Activated CD8-positive, alpha-beta memory T cell treated with anti-CD3 and anti-CD28 coated beads for 1 hour (primary cell): ENCODE measurements at regions not wholly inside any gene's neighbourhood (a gene's known extent, or its start where the extent isn't known, plus 50 kb on each side); places are given as distances from the start of the nearest gene placed in this dataset.

Source experiments
- DNase-seq, 2 donors: peaks; one replicate each; pipeline ENCODE4 v3.0.0-alpha.2; 2020; ENCODE audit warnings: low read depth in 1 of 2; ENCODE audit errors: extremely low read depth in 1 of 2

- no peak for DNase-seq
Observed at GRCh38 chr7:35508623-35509400, 186.1 kb downstream of the HERPUD2 start.

GRCh38 chr7:35505066-35505465, 189.9 kb downstream of the HERPUD2 start:
- DNase-seq = no peak

GRCh38 chr7:35504365-35504764, 190.6 kb downstream of the HERPUD2 start:
- DNase-seq = no peak

DNA sequence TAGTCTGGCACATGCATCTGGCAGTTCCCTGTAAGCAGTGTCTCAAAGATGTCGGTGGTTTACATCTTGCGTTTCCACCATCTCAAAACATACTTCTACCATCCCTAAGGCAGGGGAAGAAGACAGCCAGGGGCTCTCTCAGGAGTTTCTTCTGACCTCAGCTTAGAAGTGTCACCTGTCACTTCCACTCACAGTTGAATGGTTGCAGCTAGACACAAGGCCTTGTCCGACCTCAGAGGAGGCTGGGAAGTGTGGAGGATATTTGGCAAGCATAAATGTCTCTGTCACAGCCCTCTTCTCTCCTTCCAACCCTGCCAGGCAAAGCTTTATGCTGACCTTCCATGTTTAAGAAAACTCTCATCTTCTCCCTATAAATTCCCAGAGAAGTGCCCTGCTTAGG, 193.3 kb downstream of the HERPUD2 start:
- no peak for DNase-seq

DNA sequence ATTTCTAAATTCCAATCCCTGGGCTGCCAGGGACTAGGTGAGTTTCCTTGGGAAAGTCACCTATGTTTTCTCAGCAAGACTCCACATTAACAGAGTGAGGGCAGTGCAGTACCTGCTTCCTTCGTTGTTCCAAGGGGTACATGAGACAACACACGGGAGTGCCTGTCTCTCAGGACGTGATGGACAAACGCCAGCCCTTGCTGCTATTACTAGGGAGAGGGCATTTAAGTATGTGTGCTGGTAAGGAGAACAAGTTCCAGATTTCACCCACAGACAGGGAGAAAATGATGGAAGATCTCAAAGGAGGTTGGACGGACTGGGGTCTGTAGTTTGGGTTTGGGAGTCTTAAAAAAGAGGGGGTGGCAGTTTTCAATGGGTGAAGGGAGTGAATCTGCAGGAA, 195.7 kb downstream of the HERPUD2 start:
- DNase-seq = no peak

DNA sequence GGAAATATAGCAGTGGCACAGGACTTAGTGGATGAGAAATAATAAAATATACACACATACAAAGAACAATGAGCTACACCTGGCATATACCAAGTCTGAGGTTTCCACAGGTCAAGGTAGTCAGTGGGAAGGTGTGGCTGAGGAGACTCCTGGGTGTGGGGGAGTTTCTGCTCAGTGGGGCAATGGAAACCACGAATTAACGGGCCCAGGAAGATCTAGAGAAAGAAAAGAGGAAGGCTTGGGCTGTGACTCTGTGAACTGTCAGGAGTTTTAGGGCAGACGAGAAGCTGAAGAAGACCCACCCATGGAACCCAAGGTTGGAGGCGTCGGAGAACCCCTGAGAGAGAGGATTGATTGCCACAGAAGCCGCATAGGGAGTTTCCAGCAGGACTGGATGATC, 196.5 kb downstream of the HERPUD2 start:
- no peak for DNase-seq

GRCh38 chr7:35495844-35496243, 199.1 kb downstream of the HERPUD2 start:
- no peak for DNase-seq

GRCh38 chr7:35495377-35495776, 199.6 kb downstream of the HERPUD2 start:
- no peak for DNase-seq

GRCh38 chr7:35494407-35494806, 200.5 kb downstream of the HERPUD2 start:
- no peak for DNase-seq

GRCh38 chr7:35492451-35493175, 202.3 kb downstream of the HERPUD2 start:
- no peak for DNase-seq

DNA sequence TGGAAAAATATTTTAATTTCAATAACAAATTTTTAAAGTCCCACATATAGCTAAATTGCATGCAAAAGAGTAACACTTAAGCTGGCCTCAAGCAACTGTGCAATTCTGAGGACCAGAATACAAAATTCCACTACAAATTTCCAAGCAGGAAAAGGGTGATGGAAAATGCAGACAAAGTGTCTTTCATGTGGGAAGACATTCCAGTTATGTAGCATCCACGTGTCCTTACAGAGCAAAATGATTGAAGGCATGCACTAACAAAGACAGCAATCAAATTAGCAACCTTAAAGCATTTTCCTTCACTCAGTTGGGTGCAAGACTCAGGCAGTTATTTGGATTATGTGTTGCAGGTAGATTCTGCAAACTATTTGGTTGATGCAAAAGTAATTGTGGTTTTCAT, 203.7 kb downstream of the HERPUD2 start:
- DNase-seq = no peak

DNA sequence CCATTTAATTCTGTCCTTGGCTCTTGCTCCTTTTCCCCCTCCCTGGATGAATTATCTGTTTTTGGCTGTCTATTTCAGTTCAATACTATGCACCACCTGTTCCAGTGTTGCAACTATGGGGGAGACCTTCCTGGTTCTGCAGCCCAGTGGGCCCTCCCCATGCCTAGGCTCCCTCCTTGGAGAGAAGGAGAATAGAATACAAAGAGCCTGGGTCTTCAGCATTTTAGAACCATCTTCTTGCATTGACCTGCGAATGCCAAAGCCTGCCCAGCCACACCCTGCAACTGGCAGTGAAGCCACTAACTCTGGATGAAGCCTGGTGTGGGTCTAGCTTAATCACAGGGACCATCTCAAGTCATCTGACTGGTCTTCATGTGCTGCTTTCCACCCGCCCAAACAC, 207.1 kb downstream of the HERPUD2 start:
- no peak for DNase-seq

GRCh38 chr7:35487402-35487801, 207.5 kb downstream of the HERPUD2 start:
- DNase-seq = no peak

DNA sequence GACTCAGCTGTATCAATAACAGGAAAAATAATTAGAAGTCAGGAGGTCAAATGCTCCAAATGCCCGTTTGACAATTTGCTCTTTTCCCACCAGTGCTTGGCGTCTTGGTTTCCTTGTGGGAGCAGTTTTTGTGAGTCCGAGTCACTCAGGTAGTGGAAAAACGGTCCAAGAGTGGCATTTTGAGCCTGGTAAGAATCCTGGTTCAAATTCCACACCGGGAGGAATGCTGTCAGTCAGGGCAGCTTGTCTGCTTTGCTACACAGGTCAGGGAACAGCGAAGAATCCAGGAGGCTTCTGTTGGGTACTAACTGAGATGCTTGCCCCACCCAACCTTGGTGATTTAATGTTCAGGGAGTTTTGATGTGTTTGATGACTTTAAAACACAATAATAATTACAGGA, 209.5 kb downstream of the HERPUD2 start:
- DNase-seq = no peak

DNA sequence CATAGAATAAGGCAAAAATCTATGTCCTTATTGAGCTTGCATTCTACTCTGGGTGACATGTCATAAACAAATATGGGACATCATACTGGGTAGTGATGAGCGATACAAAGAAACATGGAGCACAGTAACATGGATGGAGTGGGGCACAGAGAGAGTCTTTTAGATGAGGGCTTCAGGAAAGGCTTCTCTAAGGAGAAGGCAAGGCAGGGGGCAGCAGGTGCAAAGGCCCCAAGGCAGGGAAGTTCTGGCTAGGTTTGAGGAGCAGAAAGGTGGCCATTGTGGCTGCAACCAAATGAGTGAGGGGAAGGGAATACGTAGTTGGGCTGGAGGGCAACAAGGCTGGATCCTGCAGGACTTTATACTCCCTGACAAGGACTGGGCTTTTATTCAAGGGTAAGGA, 211.4 kb downstream of the HERPUD2 start:
- DNase-seq = no peak

DNA sequence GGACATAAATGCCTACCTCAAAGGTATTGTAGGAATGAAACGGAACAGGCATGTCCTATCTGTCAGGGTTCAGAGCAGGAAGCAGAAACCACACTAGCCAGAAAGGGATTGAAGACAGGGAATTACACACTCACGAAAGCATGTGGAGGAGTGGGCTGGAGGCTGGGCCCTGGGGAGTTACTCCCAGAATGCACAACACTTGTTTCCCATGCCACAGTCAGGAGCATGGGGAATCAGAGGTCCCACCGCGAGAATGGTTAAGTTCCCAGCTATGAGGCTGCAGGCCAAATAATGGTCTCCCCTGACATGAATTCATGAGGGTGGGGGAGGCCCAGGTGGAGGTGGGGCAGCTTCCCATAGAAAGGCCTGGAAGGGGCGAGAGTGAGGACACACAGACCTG, 212.7 kb downstream of the HERPUD2 start:
- DNase-seq = no peak

GRCh38 chr7:35480806-35481205, 214.1 kb downstream of the HERPUD2 start:
- no peak for DNase-seq

- DNase-seq = no peak
Observed at GRCh38 chr7:35477609-35478008, 217.3 kb downstream of the HERPUD2 start.

DNA sequence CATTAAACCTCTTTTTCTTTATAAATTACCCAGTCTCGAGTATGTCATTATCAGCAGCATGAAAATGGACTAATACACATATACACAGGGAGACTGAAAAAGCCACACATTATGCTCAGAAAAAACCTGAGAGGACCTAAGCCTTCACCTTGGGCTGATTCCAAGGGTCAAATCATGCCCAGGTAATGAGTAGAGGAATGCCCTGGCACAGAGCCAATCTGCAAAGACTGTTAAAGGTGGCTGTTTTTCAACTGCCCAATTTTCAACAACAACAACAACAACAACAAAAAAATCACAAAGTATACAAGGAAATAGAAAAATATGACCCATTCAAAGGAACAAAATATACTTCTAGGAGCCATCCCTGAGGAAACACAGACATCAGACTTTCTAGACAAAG, 220.2 kb upstream of the TBX20 start:
- DNase-seq = no peak

GRCh38 chr7:35468606-35469005, 214.7 kb upstream of the TBX20 start:
- DNase-seq = no peak

GRCh38 chr7:35467456-35467978, 213.6 kb upstream of the TBX20 start:
- no peak for DNase-seq

GRCh38 chr7:35465791-35466336, 212.0 kb upstream of the TBX20 start:
- DNase-seq = no peak
